ENCODE measurements at regions not wholly inside any gene's neighbourhood (a gene's known extent, or its start where the extent isn't known, plus 50 kb on each side); places are given as distances from the start of the nearest gene placed in this dataset.
A peak's percentile ranks its signal among the peaks of the same experiment; 100 is the strongest.

DNA sequence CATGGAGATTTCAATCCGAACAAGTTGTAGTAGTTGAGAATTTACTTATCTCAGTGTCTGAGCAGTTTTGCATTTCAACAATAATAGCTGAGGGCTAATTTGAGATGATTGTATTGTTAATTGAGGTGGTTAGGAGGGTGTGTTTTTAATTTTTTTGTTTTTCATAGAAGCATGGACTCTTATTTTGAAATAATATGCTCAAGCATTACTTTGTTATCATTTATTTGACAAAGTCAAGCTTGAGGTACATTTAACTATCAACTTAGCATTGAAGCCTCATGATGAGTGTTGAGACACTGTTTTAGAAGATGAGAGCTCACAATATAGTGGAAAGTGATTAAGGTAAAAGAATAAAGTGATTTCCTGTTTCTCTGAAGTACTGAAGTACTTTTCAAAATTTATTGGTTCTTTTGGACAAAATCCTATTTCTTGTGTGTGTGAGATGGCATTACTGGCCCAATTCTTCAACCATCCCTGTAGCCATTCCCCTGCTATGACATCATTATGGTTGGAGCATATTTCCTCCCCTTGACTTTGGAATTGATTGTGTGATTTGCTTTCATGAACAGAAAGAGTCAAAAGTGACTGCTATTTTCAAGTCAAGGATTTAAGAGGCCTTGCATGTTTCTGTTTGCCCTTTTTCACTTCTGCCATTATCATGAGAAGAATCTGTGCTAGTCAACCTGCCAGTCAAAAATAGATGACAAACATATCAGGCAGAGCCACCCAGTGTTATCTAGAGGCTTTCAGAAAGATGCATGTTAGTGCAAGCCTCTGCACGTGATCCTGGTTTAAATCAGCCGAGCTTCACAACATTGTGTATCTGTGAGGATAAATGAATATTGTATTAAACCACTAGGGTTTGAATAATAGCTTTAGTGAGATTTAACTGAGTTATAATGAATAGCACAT is 1112.3 kb upstream of the CITED2 start:
- Mint-ChIP-seq H3K4me1 (no peaks in the 10 kb centered on the region), H3K36me3 (ENCODE audit: low read depth) (no peaks in the 10 kb centered on the region), H3K27me3 (ENCODE audit: low read depth) (no peaks in the 10 kb centered on the region), H3K9me3 (peaks cover 5% of the 10 kb centered on the region), H3K27ac (peak overlapping the region in 1 of 3 experiments; percentile 30), H3K4me3 (no peak overlapping the region)
- TF ChIP-seq, protein P1, sequence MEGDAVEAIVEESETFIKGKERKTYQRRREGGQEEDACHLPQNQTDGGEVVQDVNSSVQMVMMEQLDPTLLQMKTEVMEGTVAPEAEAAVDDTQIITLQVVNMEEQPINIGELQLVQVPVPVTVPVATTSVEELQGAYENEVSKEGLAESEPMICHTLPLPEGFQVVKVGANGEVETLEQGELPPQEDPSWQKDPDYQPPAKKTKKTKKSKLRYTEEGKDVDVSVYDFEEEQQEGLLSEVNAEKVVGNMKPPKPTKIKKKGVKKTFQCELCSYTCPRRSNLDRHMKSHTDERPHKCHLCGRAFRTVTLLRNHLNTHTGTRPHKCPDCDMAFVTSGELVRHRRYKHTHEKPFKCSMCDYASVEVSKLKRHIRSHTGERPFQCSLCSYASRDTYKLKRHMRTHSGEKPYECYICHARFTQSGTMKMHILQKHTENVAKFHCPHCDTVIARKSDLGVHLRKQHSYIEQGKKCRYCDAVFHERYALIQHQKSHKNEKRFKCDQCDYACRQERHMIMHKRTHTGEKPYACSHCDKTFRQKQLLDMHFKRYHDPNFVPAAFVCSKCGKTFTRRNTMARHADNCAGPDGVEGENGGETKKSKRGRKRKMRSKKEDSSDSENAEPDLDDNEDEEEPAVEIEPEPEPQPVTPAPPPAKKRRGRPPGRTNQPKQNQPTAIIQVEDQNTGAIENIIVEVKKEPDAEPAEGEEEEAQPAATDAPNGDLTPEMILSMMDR (IDR thresholded peaks at IDR 0.05; ENCODE audit: unreplicated experiment in 3 of 3), result no peak

DNA sequence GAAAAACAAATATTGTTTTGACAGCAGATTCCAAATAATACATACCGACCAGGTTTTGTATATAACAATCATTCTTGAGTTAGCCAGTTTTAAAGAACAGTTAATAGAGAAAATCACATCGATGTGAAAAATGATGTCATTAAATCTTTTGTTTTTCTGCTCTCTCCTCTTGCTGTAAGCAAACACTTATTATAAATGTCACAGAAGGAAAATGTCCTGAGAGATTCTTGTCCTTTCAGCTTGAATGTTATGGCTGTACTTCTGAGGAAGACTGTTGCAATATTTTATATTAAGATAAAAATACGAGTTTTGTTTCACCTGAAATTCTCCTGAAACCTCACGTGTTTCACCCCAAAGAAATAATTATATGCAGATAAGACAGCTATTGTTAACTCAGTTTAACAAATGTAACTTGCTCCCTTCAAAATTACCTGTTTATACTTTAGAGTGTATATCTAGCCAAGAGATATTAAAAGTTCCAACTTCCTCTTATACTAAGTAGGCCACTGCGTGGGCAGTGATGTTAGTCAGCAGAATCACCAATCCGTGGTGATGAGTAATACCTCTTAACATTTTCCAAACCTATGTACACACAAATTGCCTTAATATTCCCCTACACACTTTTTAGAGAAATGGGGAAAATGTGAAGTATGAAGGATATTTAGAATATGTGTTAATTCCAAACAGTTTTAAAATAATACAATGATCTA is 1111.4 kb upstream of the CITED2 start:
- Mint-ChIP-seq H3K9me3 (peaks cover 5% of the 10 kb centered on the region), H3K4me1 (no peaks in the 10 kb centered on the region), H3K36me3 (ENCODE audit: low read depth) (no peaks in the 10 kb centered on the region), H3K27ac (peak overlapping the region in 1 of 3 experiments; percentile 30), H3K27me3 (ENCODE audit: low read depth) (no peaks in the 10 kb centered on the region), H3K4me3 (no peak overlapping the region)
- TF ChIP-seq, protein P1 (IDR thresholded peaks at IDR 0.05; ENCODE audit: unreplicated experiment in 3 of 3), result no peak

GRCh38 chr6:140480852-140481251 is 1106.4 kb upstream of the CITED2 start:
- H3K27me3 Mint-ChIP-seq (ENCODE audit: low read depth), result no peaks in the 10 kb centered on the region
- no peaks in the 10 kb centered on the region for H3K36me3 Mint-ChIP-seq (ENCODE audit: low read depth)
- no peaks in the 10 kb centered on the region for H3K9me3 Mint-ChIP-seq
- H3K4me3 Mint-ChIP-seq, result no peak overlapping the region
- TF ChIP-seq, protein P1 (IDR thresholded peaks at IDR 0.05; ENCODE audit: unreplicated experiment in 3 of 3), result no peak
- H3K4me1 Mint-ChIP-seq, result no peaks in the 10 kb centered on the region
- no peak overlapping the region for H3K27ac Mint-ChIP-seq

DNA sequence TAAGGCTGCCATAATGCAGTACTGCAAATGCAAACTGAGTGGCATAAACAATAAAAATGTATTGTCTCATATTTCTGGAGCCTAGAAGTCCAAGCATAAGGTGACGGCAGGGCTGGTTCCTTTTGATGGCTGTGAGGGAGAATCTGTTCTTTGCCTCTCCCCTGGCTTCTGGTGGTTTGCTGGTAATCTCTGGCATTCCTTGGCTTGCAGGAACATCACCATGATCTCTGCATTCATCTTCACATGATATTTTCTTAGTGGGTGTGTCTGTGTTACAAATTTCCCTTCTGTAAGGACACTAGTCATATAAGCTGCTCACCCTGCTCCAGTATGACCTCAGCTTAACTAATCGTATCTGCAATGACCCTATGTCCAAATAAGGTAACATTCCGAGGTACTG is 1104.2 kb upstream of the CITED2 start:
- Mint-ChIP-seq H3K27ac (no peak overlapping the region), H3K36me3 (ENCODE audit: low read depth) (no peaks in the 10 kb centered on the region), H3K4me3 (no peak overlapping the region), H3K9me3 (no peaks in the 10 kb centered on the region), H3K27me3 (ENCODE audit: low read depth) (no peaks in the 10 kb centered on the region), H3K4me1 (no peaks in the 10 kb centered on the region)
- TF ChIP-seq, protein P1 (IDR thresholded peaks at IDR 0.05; ENCODE audit: unreplicated experiment in 3 of 3), result no peak

DNA sequence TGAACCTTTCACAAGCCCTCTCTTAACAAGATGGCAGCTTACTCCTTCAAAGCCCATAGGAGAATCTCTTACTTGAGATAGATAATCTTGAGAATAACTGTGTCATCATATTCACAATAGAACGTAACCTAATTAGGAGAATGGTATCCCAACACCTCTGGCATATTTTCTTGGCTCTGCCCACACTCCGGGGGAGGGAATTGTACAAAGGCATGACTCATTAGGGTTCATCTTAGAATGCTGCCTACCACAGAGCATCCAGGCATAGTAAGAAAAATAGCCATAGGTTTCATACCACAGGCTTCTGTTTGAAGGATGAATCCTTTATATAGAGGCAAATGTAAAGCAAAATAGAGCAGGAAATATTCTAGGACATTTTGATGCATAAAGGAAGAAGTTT is 1100.6 kb upstream of the CITED2 start:
- Mint-ChIP-seq H3K9me3 (peaks cover 2% of the 10 kb centered on the region), H3K36me3 (ENCODE audit: low read depth) (no peaks in the 10 kb centered on the region), H3K4me3 (no peak overlapping the region), H3K4me1 (no peaks in the 10 kb centered on the region), H3K27me3 (ENCODE audit: low read depth) (no peaks in the 10 kb centered on the region), H3K27ac (no peak overlapping the region)
- TF ChIP-seq, protein P1 (IDR thresholded peaks at IDR 0.05; ENCODE audit: unreplicated experiment in 3 of 3), result no peak

Measured in nephron (organoid).